Myocyte (in vitro differentiated cells): ENCODE measurements at regions not wholly inside any gene's neighbourhood (a gene's known extent, or its start where the extent isn't known, plus 50 kb on each side); places are given as distances from the start of the nearest gene placed in this dataset.

Experiments used
- DNase-seq: peaks from one replicate; pipeline ENCODE4 v3.0.0-alpha.2; 2012; ENCODE audit warnings: low read depth

DNA sequence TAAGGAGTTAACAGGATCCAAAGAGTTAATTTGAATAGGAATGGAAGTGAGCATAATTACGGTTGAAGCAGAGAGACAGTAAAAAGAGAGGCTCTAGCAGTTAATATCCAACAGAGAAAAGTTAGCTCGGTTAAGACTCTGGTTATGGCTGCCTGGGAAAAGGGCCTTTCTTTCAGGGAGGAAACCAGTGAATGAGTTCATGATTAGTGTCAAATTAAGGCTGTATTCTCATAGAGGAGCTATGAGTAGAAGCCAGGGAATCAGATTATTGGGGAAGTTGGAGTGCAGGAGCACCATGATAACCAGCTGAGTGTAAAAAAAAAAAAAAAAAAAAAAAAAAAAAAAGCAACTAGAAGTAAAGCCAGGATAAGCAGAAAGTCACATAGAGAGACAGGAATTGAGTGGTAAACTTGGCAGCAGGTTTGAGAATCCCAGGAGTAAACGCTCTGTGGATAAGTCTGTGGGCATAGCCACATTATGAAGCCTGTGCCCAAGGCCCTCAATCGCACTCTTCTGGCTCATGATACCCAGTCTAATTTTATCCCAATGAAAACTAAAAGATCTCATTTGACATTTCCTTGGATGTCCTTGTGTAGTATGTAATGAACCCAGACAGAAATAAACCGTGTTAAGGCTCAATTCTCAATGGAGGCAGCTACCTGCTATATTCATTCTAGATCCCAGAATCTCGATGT, 372.6 kb upstream of the MPDZ start:
- DNase-seq = peak; percentile 71

DNA sequence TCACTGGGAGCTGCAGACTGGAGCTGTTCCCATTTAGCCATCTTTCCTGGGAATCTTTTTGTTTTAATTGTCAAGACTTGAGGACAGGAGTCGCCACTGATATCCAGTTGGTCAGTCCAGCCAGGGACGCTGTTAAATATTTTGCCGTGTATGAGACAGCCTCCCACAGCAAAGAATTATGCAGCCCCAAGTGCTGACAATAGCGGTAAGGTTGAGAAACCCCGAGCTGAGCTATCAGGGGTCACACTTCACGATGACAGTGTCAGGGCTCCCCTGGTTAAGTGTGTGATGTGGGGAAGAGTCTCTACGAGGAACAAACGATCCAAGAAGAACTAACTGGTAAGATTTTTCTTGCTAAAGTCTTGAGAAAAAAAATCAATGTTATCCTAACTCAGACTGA, 372.0 kb upstream of the MPDZ start:
- no peak for DNase-seq

DNA sequence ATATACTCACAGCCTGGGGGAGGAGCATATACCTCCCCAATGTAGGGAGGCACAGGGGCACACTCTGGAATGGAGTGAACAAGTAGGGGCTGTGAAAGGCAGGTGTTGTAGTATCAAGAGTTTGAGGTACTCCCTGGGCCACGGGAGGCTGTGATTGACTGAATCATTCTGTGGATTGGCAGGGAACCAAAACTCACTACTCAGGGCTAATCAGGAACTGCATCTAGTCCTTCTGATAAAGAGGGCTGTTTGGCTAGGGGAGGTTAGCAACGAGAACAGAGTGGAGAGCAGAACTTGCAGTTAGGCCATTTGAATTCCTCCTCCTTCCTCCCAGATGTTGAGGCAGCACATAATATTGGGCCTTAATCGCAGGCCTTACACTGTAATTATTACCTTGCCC, 369.2 kb upstream of the MPDZ start:
- no peak for DNase-seq

DNA sequence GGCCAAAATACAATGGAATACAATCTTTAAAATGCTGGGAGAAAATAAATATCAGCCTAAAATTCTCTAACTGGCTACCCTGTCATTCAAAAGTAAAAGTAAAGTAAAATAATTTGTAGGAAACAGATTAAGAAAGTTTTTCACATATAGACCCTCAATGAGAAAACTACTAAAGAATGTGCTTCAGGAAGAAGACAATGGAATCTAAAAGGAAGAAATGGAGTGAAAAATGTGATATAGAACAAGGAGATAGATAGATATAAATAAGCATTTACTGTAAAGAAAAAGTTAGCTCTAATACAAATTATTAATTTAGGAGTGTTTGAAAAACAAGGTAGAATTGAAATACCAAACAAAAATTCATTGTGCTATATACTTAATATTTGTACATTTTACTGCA, 368.6 kb upstream of the MPDZ start:
- DNase-seq = no peak

DNA sequence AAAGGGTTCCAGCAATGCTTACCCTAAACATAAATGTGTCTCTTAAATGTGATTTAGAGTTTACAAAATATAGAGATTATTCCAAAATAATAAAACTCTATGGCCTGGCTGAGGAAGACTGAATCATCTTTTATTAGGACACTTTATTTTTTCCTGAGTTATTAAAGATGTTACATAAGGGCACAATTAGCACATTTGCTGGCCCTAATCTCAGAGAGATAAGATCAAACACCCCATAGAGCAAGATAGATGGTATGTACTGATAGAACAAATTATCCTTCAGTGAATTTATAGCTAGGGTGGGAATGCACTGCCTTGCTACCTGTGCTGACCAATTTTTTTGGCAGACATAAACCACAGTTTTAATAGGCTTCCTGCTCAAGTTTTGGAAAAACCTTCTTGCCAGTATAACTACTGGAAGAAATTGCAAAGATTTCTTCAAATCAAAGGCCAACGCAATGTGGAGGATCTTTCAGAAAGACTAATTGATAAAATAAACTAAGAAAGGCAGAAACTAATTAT, 367.1 kb upstream of the MPDZ start:
- DNase-seq = no peak

DNA sequence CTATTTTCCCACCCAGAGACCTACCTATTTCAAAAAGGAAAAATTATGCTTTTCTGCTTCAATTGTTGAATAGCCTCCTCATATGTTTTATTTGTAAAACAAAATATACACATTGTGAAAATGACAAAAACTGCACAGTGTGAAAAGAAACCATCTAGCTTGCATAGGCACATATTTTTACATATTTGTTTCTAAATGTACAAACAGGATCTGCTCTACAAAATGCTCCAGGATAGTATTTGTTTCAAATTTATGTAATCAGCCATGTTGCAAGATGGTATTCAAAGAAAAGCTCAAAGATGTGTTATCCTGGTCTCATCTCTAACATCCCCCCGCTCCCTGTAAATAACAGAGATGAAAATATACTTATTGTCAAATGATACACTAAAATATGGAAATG, 366.1 kb upstream of the MPDZ start:
- no peak for DNase-seq

DNA sequence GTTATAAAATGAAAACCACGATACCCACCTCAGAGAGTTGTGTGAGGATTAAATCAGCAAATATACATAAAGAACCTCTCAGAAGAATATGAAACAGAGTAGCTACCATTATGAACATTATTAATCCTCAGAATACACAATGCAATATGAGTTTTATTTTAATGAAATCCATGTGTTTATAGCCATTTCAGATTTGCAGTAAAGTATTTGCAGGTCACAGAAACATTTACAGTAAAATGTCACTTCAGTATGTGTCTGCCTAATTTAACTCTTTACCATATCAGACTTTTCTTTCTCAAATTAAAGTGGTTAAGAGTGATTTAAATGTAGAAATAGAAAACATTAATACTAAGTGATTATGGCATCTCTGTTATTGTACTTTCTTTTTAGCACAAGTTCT, 365.2 kb upstream of the MPDZ start:
- no peak for DNase-seq

DNA sequence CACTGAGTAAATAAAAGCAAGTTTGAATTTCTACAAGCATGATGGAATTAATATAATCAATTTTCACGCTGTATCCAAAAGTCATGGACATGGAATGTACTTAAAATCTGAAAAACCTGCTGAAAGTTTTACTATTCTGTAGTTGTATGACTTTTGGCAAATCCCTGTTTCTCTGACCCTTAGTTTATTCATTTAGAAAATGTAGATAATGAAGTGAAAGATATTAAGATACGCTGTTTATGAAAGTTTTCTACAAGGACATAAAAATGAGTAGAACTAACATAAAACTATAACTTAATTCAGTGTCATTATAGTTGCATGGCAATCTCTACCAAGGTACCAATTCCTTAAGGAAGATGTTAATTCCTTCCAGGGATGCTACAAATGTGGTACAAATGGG, 363.2 kb upstream of the MPDZ start:
- DNase-seq = no peak

DNA sequence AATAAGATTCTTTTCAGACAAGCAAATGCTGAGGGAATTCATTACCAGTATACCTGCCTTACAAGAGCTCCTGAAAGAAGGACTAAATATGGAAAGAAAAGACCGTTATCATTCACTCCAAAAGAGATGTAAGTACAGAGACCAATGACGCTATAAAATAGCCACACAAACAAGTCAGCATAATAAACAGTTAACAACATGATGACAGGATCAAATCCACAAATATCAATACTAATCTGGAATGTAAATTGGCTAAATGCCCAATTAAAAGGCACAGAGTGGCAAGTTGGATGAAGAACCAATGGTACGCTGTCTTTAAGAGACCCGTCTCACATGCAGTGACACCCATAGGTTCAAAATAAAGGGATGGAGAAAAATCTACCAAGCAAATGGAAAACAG, 349.6 kb upstream of the MPDZ start:
- DNase-seq = no peak

DNA sequence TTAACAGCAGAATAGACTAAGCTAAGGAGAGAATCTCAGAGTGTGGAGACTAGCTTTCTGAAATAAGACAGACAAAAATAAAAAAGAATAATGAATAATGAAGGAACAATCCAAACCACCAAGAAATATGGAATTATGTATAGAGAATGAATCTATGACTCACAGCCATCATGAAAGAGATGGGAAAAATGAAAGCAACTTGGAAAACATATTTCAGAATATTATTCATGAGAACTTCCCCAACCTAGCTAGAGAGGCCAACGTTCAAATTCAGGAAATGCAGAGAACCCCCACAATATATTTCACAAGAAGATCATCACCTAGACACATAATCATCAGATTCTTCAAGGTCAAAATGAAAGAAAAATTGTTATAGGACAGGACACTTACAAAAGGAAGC, 349.0 kb upstream of the MPDZ start:
- no peak for DNase-seq

DNA sequence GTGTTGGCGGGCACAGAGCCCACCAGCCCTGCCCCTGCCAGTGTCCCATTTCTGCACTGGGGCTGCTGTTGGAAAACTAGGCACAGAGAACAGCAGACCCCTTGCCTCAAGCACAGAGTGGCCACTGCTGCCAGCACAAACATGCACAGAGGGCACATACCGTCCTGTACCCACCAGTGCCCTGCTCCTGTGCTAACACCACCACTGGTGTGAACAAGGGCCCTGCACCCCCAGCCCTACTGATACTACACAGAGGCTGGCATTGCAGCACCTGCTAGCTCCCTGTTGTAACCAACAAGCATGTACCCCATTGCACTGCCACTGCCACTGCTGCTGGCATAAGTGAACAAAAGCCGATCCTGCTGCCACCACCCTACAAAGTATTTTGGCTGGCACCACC, 348.0 kb upstream of the MPDZ start:
- DNase-seq = no peak

DNA sequence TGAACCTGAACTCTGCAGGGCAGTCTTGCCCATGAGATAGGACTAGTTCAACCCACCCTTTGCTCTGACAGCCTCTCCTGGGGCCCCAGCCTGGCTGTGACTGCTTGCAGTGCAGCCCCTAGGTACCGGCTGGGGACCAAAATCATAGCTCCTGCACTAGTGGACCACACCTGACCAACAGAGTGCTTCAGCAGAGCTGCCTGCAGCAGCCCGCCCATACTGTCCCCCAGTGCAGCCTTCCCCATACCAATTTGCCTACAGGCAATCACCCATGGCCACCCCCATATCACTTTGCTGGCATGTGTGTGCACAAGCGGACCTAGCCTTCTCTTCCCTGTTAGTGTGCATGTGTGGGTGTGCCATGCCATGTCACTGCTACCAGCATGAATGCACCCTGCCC, 347.6 kb upstream of the MPDZ start:
- DNase-seq = no peak

DNA sequence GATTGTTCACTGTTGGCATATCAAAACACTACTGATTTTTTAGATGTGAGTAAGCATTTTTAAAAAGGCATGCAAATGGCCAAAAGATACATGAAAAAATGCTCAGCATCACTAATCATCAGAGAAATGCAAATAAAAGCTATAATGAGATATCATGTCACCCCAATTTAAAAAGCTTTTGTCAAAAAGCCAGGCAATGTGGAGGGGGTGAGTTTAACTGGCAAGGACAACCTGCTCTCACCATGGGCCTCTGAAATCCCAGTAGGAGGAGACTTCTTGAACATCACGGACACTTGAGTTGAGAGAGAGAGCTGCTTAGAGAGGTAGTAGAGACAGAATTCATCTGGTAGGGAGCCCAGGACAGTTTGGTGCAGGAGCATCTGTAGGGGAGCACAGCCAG, 347.1 kb upstream of the MPDZ start:
- DNase-seq = no peak

DNA sequence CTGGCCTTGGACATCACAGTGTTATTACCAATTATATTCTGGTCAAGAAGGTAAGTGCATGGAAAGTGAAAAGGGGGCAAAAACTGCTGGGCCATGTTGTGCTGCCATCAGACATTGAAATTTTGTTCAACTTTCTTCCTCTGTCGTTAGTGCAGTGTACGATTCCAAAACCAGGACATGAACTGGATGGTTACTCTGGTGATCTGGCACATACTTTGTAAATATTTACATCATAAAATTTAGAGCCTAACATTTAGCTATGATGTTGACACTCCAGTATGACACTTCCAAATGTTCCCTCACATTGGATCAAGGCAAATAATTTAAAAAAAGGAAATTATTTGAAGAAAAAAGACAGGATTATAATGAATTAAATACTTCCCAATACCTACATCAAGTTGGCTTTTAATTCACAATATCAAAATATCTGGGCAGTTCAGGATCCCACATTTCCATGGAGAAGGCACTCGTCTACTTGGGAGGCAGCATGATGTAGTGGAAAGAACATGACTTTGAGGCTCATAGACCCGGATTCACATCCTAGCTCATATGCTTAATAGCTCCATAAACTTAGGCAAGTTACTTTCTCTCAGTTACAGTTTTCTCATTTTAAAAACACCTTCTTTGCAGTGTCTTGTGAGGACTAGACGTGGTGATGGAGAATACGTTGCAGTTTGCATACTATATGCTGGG, 342.5 kb upstream of the MPDZ start:
- no peak for DNase-seq

DNA sequence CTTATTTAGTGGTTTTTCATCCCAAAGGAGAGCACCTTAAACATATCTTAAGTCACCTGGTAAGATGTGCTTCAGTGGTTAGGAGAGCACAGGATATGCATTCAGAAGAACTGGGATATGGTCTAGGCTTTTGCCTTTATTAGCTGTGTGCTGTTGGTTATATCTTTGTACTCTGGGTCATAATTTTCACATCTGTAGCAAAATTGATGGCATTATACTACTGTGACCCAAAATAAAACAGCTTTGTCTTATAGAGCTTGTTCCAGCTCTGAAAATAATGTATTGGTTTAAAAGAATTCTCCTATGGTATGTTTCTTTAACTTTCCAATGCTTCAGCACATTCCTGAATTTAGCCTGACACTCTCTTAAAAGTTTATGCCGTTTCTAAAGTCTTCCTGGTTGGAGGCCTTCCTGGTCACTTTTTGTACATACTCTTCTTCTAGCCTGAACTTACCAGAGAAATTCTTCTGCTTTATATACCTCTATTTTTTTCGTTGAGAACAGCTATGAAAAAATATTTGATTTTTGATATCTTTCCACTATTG, 337.1 kb upstream of the MPDZ start:
- DNase-seq = no peak

DNA sequence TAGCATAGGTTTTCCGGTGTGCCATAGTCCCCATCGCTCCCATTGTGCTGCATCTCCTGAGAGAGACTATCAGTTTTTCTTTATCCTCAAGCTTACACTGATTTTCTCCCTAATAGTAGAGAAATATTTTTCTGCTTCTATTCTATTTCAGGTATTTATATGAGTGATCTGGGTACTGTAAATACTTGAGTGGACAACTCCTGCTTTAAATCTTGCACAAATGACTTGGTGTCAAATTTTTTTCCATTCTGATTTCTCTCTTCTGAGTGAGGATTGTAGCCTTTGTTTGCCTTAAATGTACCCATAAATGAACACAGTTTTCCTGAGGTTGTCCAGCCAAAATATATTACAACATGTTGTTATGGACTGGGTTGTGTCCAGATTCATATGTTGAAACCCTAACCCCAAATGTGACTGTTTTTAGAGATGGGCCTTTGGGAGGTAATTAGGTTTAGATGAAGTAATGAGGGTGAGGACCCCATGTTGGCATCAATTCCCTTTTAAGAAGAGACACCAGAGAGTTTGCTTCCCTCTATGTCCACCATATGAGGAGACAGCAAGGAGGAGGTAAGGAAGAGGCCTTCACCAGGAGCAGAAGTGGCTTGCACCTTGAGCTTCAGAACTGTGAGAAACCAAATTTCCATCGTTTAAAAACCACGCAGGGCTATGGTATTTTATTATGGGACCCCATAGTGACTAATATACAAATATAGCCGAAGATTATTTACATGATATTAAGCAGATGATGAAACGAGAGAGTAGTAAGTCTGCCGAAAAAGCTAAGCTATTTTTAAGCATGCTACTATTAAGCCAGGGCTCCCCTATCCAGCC, 336.4 kb upstream of the MPDZ start:
- DNase-seq = no peak

DNA sequence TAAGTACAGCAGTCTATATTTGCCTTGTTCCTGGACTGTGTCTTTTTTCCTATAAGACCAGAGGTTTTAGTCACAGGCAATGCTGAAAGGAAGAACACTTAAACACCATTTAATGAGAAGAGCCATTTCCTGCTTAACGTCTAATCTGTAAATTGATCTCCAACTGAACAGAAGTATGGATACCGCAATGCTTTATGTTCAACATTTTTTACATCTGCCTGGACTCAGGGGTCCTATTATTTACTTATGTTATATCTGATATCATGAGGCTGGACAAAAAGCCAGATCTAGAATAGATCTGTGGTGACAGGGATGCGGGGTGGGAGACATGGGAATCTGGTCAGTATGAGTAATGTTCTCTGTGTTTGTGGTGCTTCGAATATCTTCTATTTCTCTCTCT, 334.6 kb upstream of the MPDZ start:
- DNase-seq = no peak

DNA sequence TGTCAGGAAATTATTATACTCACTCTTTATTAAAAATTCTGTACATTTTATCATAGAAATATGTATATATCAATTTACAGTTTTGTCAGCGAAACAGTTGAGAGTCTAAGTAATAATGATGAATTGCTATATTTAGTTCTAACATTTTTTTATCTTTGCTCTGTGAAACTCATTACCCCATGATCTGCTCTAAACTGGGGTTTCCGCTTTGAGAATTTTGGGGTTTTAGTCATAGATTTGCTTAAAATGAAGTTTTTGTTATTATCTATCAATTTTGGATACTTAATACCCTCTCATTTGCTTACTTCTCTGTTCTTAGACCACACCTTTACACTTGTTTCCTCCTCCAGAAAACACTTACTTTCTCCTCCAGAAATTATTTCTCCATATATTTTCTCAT, 333.8 kb upstream of the MPDZ start:
- no peak for DNase-seq

DNA sequence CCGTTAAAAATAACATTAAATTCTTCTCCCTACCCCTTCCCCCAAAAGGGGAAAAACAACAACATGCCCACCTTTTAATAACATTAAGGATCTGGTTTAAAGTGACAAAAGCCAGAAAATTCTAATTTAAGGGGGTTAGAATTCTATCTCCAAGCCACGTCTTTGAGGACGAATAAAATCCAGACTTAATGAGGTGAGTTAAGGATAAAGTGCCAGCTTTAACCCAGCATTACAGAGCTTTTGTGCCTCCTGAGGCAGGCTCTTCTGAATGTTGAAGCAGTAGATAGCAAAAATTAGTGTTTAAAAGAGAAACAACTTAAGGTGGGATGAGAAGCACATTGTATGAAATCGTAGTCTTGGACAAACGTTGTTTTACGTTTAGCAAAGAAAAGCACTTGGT, 329.0 kb upstream of the MPDZ start:
- DNase-seq = no peak

DNA sequence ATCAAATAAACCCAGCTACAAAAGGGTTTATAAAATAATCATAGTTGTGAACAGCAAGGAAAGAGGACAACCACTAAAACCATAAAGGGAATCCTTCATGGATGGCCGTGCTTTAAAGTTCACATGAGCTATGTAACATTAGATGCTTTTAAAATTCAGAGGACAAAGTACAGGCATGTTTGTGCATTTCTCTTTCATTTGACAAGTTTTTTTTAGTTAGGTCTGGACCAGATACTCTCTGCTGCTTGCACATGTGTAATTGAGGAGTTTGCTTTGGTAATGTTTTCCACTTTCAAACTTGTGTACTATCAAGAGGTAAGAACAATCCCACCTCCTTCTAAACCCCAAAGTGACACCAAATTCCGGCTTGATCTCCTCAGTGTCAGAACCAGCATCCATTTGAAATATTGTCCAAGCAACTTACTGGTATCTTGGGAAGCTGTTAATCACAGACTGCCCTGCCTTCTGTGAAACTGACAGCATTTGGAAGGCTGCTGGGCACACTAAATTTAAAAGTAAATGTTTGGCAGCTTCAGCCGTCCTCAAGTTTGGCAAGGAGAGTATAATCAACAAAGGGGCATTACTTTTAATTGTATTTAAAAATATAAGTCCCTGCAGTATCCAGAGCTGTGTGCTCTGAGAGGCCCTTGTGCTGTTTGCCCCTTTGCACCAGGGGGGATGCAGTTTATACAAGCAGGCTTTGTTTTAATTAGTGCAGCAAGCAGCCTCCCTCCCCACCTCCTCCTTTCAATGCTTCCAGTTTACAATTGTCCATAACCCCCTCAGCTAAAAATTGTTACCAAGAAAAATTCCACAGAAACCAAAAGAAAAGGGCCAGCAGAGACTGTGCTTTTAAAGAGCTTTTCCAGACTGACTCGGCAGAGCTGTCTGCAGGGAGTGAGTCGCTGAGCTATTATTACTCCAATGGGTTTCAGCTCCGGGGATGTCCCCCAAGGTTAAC, 328.3 kb upstream of the MPDZ start:
- peak; percentile 23 for DNase-seq

DNA sequence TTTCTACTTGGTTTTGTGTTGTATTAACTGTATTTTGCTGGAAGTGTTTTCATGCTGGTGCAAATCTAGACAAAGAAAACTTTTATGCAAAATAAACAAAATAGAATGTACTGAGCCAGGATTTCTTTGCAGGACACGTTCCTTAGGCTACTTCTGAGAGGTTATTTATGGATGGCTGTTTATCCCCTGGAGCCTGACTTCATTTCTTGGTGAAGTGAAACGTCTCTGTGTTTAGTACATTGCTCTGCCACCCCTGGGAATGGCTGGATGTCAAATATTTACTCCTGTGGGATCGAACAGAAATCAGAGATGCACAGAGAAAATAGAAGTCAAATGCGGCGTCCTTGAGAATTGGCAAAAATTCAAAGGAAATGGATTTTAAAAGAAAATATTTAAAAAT, 327.1 kb upstream of the MPDZ start:
- no peak for DNase-seq
